Coronary artery (tissue), 2 donors: ENCODE measurements at regions not wholly inside any gene's neighbourhood (a gene's known extent, or its start where the extent isn't known, plus 50 kb on each side); places are given as distances from the start of the nearest gene placed in this dataset.
"Not testable (repeated sequence)": the region's sequence is repeated elsewhere in the genome, so short reads cannot be mapped to it uniquely, and the experiment has no call there.

Source experiments
- DNase-seq: peaks from one replicate; pipeline ENCODE4 v3.0.0-alpha.2; 2017; ENCODE audit warnings: low spot score
- H3K27ac ChIP-seq, 2 donors: fragments of 200-600 bp; sonication (generic); one replicate each; pipeline ENCODE4 v1.5.1; 2016 to 2019
- H3K4me3 ChIP-seq: fragments of 200-600 bp; sonication (generic); 2 replicates; pipeline ENCODE4 v1.5.1; 2016; ENCODE audit warnings: mild to moderate bottlenecking, moderate library complexity
- TF ChIP-seq, protein P1 (sequence below): fragments of 200-600 bp; sonication (generic); IDR thresholded peaks from one replicate; pipeline ENCODE4 v1.5.1; 2019; ENCODE audit warnings: antibody characterized with exemption

DNA sequence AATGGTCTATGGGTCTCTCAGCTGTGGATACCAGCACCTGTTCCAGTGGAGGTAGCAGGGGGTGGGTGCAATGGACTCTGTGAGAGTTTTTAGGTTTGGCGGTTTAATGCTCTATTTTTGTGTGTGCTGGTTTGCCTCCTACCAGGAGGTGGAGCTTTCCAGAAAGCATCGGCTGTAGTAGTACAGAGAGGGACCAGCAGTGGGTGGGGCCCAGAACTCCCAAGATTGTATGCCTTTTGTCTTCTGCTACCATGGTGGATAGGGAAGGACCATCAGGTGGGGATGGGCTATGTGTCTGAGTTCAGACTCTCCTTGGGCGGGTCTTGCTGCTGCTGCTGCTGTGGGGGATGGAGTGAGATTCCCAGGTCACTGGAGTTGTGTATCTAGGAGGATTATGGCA, 557.2 kb upstream of the GRID2 start:
- TF ChIP-seq, protein P1, sequence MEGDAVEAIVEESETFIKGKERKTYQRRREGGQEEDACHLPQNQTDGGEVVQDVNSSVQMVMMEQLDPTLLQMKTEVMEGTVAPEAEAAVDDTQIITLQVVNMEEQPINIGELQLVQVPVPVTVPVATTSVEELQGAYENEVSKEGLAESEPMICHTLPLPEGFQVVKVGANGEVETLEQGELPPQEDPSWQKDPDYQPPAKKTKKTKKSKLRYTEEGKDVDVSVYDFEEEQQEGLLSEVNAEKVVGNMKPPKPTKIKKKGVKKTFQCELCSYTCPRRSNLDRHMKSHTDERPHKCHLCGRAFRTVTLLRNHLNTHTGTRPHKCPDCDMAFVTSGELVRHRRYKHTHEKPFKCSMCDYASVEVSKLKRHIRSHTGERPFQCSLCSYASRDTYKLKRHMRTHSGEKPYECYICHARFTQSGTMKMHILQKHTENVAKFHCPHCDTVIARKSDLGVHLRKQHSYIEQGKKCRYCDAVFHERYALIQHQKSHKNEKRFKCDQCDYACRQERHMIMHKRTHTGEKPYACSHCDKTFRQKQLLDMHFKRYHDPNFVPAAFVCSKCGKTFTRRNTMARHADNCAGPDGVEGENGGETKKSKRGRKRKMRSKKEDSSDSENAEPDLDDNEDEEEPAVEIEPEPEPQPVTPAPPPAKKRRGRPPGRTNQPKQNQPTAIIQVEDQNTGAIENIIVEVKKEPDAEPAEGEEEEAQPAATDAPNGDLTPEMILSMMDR, result no peak
- DNase-seq, result no peak
- Histone ChIP-seq H3K27ac (no peak overlapping the region), H3K4me3 (no peak overlapping the region)

DNA sequence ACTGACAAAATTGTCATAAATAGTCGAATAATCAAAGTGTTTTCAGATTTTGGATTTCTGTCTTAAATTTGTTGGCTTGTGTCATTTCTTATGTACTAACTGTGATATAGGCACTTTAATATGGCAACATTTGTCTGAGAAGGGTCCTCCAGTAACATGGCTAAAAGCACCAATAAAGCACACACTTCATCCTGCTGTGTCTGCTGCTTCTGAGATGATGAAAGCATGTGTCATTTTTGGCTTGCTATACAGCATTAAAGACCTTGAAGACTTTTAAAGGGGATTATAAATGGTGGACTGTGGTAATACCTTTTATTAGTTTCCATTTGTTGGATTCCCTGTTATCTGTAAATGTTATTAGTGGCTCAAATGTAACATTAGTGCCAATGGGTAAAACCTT, 551.8 kb upstream of the GRID2 start:
- no peak overlapping the region for H3K27ac ChIP-seq
- DNase-seq, result no peak
- H3K4me3 ChIP-seq, result no peak overlapping the region
- TF ChIP-seq, protein P1, result no peak

DNA sequence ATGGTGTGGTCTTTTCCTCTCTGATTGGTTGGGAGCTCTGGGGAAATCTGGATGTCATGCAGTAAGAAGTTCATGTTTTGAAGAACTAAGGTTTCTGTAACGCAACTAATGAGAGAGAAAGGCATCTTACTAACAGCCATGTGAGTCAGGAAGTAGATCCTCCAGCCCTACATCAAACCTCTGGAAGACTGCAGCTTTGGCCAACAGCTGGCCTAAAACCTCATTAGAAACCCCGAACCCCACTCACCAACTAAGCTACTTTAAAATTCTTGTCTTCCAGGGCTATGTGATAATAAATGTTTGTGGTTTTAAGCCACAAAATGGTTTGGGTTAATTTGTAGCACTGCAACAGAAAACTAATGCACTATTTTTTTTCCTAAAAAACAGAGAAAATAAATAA, 549.0 kb upstream of the GRID2 start:
- TF ChIP-seq, protein P1, result no peak
- Histone ChIP-seq H3K4me3 (no peak overlapping the region), H3K27ac (no peak overlapping the region)
- DNase-seq, result no peak

DNA sequence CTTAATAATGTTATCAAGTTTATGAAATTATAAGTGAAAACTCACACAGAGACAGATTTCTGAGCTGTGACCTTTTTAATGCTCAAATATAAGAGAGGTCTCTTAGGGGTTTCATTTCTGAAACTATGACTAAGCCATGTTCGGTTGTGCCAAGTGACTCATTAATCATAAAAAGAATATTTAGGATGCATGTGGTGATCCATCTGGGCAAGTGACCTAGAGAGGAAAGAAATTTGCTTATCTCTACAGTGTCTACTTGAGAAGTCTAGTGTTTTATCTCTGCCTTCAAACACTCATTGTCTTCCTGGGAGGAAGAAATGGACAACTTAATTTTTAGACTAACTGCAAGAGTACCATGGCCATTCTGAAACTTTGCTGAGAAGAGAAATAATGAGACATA, 545.3 kb upstream of the GRID2 start:
- TF ChIP-seq, protein P1, result no peak
- Histone ChIP-seq H3K27ac (no peak overlapping the region), H3K4me3 (no peak overlapping the region)
- no peak for DNase-seq

DNA sequence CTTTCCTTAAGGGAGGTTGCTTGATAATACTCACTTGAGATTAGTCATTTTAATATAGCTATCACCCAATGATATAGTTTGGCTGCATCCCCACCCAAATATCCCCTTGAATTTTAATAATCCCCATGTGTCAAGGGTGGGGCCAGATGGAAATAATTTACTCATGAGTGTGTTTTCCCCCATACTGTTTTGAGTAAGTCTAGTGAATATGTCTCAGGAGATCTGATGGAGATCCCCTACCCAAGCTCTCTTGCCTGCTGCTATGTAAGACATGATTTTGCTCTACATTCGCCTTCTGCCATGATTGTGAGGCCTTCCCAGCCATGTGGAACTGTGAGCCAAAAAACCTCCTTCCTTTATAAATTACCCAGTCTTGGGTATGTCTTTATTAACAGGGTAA, 539.7 kb upstream of the GRID2 start:
- TF ChIP-seq, protein P1, result no peak
- no peak for DNase-seq
- Histone ChIP-seq H3K27ac (no peak overlapping the region), H3K4me3 (no peak overlapping the region)

DNA sequence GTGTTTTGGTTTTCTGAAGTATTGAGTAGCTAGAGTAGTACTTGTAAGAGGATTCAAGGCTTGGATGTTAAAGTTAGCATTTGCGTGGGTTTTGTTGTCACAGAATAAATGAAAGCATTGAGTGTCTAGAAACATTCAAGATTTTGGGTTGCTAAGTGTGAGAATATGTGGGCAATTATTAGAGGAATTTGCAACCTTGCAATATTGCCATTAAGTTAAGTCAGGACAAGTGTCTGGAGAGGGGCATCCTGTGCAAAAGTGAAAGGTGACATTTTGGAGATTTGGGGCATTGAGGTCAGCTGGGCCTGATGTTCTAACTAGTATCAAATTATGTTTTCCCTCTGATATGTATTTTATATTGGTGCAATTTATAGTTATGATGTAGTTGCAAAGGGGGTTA, 533.9 kb upstream of the GRID2 start:
- H3K27ac ChIP-seq, result no peak overlapping the region
- TF ChIP-seq, protein P1, result no peak

DNA sequence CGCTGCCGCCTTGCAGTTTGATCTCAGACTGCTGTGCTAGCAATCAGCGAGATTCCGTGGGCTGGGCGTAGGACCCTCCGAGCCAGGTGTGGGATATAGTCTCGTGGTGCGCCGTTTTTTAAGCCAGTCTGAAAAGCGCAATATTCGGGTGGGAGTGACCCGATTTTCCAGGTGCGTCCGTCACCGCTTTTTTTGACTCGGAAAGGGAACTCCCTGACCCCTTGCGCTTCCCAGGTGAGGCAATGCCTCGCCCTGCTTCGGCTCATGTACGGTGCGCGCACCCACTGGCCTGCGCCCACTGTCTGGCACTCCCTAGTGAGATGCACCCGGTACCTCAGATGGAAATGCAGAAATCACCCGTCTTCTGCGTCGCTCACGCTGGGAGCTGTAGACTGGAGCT, 512.1 kb upstream of the GRID2 start:
- not testable (repeated sequence) for H3K4me3 ChIP-seq, H3K27ac ChIP-seq, DNase-seq

More for the DNA sequence above, 533.9 kb upstream of the GRID2 start:
- DNase-seq, result no peak
- H3K4me3 ChIP-seq, result no peak overlapping the region

DNA sequence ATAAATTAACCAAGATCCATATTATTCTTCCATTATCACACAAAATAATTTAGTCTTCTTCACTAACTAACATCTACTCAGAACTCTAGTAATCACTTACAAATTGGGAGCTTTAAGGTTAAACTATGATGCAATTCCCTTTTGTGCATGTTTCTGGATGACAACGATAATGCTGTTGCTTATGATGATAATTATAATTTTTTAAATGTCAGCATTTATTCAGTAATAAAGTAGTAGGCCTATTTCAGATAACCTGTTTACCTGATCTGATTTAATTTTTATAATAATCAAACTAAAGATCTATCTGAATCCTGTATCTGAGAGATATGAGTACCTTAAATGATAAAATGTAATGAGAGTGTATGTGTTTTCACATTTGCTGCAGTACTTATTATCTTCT, 507.8 kb upstream of the GRID2 start:
- Histone ChIP-seq H3K4me3 (no peak overlapping the region), H3K27ac (no peak overlapping the region)
- TF ChIP-seq, protein P1, result no peak
- DNase-seq, result no peak
